ENCODE measurements at regions not wholly inside any gene's neighbourhood (a gene's known extent, or its start where the extent isn't known, plus 50 kb on each side); places are given as distances from the start of the nearest gene placed in this dataset.

- TF ChIP-seq, protein P1, sequence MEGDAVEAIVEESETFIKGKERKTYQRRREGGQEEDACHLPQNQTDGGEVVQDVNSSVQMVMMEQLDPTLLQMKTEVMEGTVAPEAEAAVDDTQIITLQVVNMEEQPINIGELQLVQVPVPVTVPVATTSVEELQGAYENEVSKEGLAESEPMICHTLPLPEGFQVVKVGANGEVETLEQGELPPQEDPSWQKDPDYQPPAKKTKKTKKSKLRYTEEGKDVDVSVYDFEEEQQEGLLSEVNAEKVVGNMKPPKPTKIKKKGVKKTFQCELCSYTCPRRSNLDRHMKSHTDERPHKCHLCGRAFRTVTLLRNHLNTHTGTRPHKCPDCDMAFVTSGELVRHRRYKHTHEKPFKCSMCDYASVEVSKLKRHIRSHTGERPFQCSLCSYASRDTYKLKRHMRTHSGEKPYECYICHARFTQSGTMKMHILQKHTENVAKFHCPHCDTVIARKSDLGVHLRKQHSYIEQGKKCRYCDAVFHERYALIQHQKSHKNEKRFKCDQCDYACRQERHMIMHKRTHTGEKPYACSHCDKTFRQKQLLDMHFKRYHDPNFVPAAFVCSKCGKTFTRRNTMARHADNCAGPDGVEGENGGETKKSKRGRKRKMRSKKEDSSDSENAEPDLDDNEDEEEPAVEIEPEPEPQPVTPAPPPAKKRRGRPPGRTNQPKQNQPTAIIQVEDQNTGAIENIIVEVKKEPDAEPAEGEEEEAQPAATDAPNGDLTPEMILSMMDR (IDR thresholded peaks at IDR 0.05): no peak
- no peak for TF ChIP-seq POLR2A (IDR thresholded peaks at IDR 0.05)
These were observed 520.4 kb upstream of the LUZP2 start for GRCh38 chr11:23976426-23976825.
